Inflammatory macrophage treated with lipopolysaccharide for 1 hour (primary cell): ENCODE measurements at regions not wholly inside any gene's neighbourhood (a gene's known extent, or its start where the extent isn't known, plus 50 kb on each side); places are given as distances from the start of the nearest gene placed in this dataset.
"Not testable (repeated sequence)": the region's sequence is repeated elsewhere in the genome, so short reads cannot be mapped to it uniquely, and the experiment has no call there.

Experiments used
- DNase-seq, 2 donors: peaks; one replicate each; pipeline ENCODE4 v3.0.0-alpha.2; 2020 to 2022

DNA sequence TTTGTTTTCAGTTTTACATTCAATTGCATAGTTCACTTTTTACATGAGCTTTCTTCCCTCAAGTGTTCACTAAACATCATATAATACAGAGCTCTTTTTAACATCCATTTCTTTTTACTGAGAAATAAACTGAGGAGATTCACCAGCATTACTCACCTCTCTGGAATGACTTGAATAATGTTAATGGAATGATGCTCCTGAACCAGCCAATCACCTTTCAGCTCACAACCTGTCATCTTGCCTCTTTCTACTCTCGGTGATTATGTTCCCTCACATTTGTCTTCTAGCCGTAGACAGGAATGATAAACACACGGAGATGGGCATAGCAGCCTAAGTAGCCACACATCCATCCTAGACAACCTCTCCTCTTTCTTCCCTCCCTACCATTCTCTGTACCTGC lies 301.7 kb downstream of the PAX3 start:
- no peak for DNase-seq

- no peak for DNase-seq
These were observed 303.9 kb downstream of the PAX3 start for GRCh38 chr2:221994926-221995325.

DNA sequence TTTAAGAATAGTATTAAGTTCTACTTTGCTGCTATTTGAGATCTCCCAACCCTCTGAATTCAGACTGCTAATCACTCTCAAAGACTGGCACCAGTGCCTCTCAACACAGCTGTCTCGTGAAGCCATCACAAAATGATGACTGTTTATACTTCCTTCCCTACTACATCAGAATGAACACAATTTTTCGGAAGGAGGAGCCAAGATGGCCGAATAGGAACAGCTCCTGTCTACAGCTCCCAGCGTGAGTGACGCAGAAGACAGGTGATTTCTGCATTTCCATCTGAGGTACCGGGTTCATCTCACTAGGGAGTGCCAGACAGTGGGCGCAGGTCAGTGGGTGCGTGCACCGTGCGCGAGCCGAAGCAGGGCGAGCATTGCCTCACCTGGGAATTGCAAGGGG lies 314.4 kb downstream of the PAX3 start:
- not testable (repeated sequence) for DNase-seq

- DNase-seq = no peak
These were observed 316.8 kb downstream of the PAX3 start for GRCh38 chr2:221981912-221982470.

DNA sequence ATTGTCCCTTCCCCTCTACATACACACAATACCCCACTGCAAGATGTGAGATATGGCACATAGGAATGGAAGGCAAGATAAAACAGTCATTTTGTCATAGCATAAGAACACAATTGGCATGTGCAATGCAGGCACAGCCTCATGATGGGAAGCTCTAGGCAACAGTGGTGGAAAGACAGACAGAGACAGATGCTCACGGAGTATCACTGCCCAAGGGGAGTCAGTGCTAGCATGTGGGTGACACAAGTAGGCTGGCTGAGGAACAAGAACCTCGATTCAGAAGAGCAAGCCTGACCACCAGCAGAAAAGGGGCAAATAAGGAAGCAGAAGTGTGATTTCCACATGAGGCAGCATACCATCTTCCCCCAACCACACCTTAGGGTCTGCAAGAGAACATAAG lies 323.6 kb downstream of the PAX3 start:
- no peak for DNase-seq

GRCh38 chr2:221973902-221974301 lies 324.9 kb downstream of the PAX3 start:
- no peak for DNase-seq

GRCh38 chr2:221973502-221973901 lies 325.3 kb downstream of the PAX3 start:
- DNase-seq = no peak

GRCh38 chr2:221972813-221973478 lies 325.9 kb downstream of the PAX3 start:
- no peak for DNase-seq

- no peak for DNase-seq
These were observed 328.4 kb downstream of the PAX3 start for GRCh38 chr2:221970389-221970788.

GRCh38 chr2:221969830-221970144 lies 329.0 kb downstream of the PAX3 start:
- DNase-seq = no peak

DNA sequence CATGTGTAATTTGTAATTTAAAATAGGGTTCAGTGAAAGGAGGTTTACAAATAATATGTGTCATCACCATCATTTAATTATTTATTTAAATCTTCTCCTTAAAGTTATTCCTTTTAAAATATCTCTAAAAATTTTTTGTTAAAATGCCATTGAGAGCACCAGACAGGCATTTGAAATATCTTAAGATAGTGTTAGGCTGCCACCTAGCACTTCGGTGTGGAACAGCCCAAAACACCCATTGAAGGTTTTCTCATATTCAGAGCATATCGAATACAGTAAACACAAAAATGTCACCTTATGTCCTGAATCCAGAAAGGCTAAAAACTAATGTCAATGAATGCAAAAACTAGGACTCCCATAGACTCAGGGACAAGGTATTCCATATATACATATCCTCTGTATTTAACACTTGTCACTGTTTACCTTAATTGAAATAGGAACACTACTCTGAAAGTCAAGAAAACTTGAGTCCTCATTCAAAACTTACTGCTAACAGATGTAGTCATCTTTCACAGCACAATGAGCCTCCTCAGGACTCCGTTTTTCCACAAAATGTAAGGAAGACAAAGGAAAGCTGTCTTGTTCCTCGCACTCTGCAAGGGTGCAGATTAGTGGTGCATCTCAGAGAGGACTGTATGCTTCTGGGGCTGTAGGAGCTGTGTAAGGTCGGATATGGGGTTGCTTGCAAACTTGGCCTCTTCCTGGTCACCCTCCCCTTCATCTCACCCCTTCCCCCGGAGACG lies 329.5 kb downstream of the PAX3 start:
- peak in 1 of 2 donors; percentile 2 for DNase-seq

GRCh38 chr2:221962186-221962585 lies 336.6 kb downstream of the PAX3 start:
- no peak for DNase-seq

- DNase-seq = no peak
These were observed 337.2 kb downstream of the PAX3 start for GRCh38 chr2:221961561-221961960.

DNA sequence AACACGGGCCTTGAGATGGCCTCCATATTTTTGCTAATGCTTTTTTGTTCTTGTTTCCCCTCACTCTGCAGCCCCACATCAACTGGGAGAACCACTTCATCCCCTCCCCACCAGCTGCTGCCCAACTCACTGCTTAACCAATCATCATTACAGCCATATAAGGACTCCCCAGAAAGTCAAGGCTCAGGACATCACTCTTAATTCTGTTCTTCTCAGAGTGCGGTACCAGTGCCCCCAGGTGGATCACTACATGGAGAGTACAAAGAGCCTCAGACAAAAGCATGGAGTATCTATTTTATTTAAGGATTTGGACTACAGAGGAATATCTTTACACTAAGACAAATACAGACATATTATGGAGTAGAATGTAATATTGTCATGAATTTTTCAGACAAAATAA lies 340.6 kb downstream of the PAX3 start:
- no peak for DNase-seq

DNA sequence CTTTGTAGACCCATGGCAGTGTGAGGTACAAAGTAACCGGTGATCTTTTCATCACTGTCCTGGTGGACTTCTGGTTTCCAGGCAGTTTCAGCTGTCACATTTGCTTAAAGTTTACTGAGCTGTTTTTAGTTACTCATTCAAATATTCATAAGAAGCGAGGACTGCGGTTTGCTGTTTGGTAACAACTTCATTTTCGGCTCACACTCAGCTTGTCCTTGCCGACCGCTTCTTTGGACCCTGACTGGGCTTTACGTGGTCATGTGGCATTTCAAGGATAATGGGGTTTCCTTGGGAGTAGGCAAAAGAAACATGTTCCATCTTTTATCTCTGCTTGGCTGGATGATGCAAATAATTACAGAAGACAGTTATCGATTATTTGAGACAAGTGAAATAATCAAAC lies 350.7 kb downstream of the PAX3 start:
- no peak for DNase-seq

GRCh38 chr2:221944452-221944851 lies 354.3 kb downstream of the PAX3 start:
- DNase-seq = not testable (repeated sequence)

- DNase-seq = no peak
These were observed 355.6 kb downstream of the PAX3 start for GRCh38 chr2:221943076-221943810.

GRCh38 chr2:221931251-221931991 lies 359.3 kb upstream of the EPHA4 start:
- DNase-seq = no peak

GRCh38 chr2:221929259-221929658 lies 357.2 kb upstream of the EPHA4 start:
- no peak for DNase-seq

DNA sequence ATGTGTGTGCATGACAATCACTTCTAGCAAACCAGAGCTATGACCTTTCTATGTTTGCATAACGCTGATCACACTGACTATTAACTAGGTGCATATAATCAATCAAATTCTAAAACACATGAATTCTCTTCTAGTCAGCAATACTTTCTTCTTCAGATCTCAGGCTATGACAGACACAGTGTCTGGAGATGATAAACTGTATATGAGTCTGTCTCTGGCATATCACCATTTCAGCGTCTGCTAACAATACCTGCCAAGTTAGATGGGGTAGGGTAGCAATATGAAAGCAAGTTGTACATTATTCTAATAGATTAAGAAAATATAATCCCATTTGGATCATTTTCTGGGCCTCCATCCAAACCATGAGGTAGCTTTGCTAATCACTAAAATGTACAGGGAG lies 354.2 kb upstream of the EPHA4 start:
- no peak for DNase-seq

GRCh38 chr2:221924576-221924975 lies 352.5 kb upstream of the EPHA4 start:
- no peak for DNase-seq

DNA sequence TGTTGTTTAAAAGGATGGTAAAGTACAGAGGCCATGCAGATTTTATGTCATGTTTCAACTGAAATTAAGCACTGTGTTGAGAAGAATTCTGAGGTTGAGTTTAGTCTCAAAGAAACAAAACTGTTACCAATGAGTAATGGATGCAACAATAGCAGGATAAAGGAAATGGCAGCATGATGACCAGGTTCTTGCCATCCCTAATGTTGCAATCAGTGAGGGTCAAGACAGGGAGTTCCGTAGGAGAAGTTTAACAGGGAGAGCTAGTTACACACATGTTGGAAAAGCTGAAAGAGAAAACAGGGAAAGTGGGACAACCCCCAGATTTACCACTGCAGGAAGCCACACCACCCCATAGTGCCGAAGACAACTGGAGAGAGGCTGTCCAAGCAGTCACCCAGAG lies 343.8 kb upstream of the EPHA4 start:
- DNase-seq = no peak

GRCh38 chr2:221914334-221914880 lies 342.3 kb upstream of the EPHA4 start:
- no peak for DNase-seq
